ENCODE measurements at regions not wholly inside any gene's neighbourhood (a gene's known extent, or its start where the extent isn't known, plus 50 kb on each side); places are given as distances from the start of the nearest gene placed in this dataset.

- H3K4me2 ChIP-seq (ENCODE audit: control insufficient read depth, insufficient read depth): no peak overlapping the region
- H3K27ac ChIP-seq (ENCODE audit: control insufficient read depth, insufficient read depth): no peak overlapping the region
- ATAC-seq: no peak
- H4K20me1 ChIP-seq (ENCODE audit: control insufficient read depth, insufficient read depth): no peaks in the 10 kb centered on the region
- no peaks in the 10 kb centered on the region for H3K4me1 ChIP-seq (ENCODE audit: control insufficient read depth, insufficient read depth, low read length)
- POLR2A ChIA-PET: no interaction called here
- CTCF ChIA-PET: no interaction called here
- BruUV-seq (replicated peaks): no TSS peak
- no peaks in the 10 kb centered on the region for H3K36me3 ChIP-seq (ENCODE audit: control insufficient read depth in 2 of 2, insufficient read depth in 2 of 2, low read length in 1 of 2)
- no peak for FAIRE-seq
- no peak overlapping the region for H2AFZ ChIP-seq (ENCODE audit: control insufficient read depth, low read depth, low read length)
- SMC1A ChIA-PET (ENCODE audit: uncharacterized antibody, unreplicated experiment): no interaction called here
- DNase-seq (ENCODE audit: low read depth, low spot score): no peak
- H3K4me3 ChIP-seq: no peak overlapping the region
- RAD21 ChIA-PET (ENCODE audit: unreplicated experiment): no interaction called here
- H3K9me3 ChIP-seq (replicated peaks; ENCODE audit: control insufficient read depth, insufficient read depth, low read length): no peaks in the 10 kb centered on the region
- no peaks in the 10 kb centered on the region for H3K79me2 ChIP-seq (ENCODE audit: control insufficient read depth, insufficient read depth, low read length)
- no peak overlapping the region for H3K9ac ChIP-seq (ENCODE audit: control insufficient read depth, insufficient read depth, low read length)
- intact Hi-C loops (cut with micrococcal nuclease; ENCODE audit: unreplicated experiment): no loop called here
- in situ Hi-C loops (cut with MboI): no loop called here
- H3K27me3 ChIP-seq (replicated peaks in 1 of 2; ENCODE audit: control insufficient read depth in 2 of 2, insufficient read depth in 2 of 2, low read length in 1 of 2): no peaks in the 10 kb centered on the region
- TF ChIP-seq, protein P1, sequence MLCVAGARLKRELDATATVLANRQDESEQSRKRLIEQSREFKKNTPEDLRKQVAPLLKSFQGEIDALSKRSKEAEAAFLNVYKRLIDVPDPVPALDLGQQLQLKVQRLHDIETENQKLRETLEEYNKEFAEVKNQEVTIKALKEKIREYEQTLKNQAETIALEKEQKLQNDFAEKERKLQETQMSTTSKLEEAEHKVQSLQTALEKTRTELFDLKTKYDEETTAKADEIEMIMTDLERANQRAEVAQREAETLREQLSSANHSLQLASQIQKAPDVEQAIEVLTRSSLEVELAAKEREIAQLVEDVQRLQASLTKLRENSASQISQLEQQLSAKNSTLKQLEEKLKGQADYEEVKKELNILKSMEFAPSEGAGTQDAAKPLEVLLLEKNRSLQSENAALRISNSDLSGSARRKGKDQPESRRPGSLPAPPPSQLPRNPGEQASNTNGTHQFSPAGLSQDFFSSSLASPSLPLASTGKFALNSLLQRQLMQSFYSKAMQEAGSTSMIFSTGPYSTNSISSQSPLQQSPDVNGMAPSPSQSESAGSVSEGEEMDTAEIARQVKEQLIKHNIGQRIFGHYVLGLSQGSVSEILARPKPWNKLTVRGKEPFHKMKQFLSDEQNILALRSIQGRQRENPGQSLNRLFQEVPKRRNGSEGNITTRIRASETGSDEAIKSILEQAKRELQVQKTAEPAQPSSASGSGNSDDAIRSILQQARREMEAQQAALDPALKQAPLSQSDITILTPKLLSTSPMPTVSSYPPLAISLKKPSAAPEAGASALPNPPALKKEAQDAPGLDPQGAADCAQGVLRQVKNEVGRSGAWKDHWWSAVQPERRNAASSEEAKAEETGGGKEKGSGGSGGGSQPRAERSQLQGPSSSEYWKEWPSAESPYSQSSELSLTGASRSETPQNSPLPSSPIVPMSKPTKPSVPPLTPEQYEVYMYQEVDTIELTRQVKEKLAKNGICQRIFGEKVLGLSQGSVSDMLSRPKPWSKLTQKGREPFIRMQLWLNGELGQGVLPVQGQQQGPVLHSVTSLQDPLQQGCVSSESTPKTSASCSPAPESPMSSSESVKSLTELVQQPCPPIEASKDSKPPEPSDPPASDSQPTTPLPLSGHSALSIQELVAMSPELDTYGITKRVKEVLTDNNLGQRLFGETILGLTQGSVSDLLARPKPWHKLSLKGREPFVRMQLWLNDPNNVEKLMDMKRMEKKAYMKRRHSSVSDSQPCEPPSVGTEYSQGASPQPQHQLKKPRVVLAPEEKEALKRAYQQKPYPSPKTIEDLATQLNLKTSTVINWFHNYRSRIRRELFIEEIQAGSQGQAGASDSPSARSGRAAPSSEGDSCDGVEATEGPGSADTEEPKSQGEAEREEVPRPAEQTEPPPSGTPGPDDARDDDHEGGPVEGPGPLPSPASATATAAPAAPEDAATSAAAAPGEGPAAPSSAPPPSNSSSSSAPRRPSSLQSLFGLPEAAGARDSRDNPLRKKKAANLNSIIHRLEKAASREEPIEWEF (IDR thresholded peaks at IDR 0.05; ENCODE audit: insufficient replicate concordance, low read depth, low read length): no peak
- TF ChIP-seq, protein P2, sequence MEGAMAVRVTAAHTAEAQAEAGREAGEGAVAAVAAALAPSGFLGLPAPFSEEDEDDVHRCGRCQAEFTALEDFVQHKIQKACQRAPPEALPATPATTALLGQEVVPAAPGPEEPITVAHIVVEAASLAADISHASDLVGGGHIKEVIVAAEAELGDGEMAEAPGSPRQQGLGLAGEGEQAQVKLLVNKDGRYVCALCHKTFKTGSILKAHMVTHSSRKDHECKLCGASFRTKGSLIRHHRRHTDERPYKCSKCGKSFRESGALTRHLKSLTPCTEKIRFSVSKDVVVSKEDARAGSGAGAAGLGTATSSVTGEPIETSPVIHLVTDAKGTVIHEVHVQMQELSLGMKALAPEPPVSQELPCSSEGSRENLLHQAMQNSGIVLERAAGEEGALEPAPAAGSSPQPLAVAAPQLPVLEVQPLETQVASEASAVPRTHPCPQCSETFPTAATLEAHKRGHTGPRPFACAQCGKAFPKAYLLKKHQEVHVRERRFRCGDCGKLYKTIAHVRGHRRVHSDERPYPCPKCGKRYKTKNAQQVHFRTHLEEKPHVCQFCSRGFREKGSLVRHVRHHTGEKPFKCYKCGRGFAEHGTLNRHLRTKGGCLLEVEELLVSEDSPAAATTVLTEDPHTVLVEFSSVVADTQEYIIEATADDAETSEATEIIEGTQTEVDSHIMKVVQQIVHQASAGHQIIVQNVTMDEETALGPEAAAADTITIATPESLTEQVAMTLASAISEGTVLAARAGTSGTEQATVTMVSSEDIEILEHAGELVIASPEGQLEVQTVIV (IDR thresholded peaks at IDR 0.05; ENCODE audit: borderline replicate concordance, partially characterized antibody): no peak
- TF ChIP-seq TBL1XR1 (IDR thresholded peaks at IDR 0.05; ENCODE audit: low read depth, low read length): no peak
- no peak for TF ChIP-seq RFX5 (IDR thresholded peaks at IDR 0.05; ENCODE audit: low read depth, low read length)
- TF ChIP-seq TCF7 (IDR thresholded peaks at IDR 0.05; ENCODE audit: borderline replicate concordance): no peak
- TF ChIP-seq STAT3 (IDR thresholded peaks at IDR 0.05; ENCODE audit: low read depth, low read length): no peak
- no peak for TF ChIP-seq NBN (IDR thresholded peaks at IDR 0.05)
- no peak for TF ChIP-seq MTA3 (IDR thresholded peaks at IDR 0.05; ENCODE audit: borderline replicate concordance, low read length)
- TF ChIP-seq SUPT20H (IDR thresholded peaks at IDR 0.05; ENCODE audit: borderline replicate concordance, control insufficient read depth, low read depth, low read length): no peak
- no peak for TF ChIP-seq HDAC2 (IDR thresholded peaks at IDR 0.05)
- TF ChIP-seq CREM (IDR thresholded peaks at IDR 0.05; ENCODE audit: low read depth): no peak
- no peak for TF ChIP-seq CREB1 (IDR thresholded peaks at IDR 0.05; ENCODE audit: low read depth)
- TF ChIP-seq NFYA (IDR thresholded peaks at IDR 0.05; ENCODE audit: borderline replicate concordance, low read depth, low read length): no peak
- TF ChIP-seq STAT1 (conservative IDR thresholded peaks at IDR 0.05): no peak
- no peak for TF ChIP-seq ATF7 (IDR thresholded peaks at IDR 0.05; ENCODE audit: low read depth)
- TF ChIP-seq CEBPB (IDR thresholded peaks at IDR 0.05; ENCODE audit: borderline replicate concordance in 1 of 2, low read depth in 2 of 2, low read length in 2 of 2): no peak
- TF ChIP-seq, protein P3, sequence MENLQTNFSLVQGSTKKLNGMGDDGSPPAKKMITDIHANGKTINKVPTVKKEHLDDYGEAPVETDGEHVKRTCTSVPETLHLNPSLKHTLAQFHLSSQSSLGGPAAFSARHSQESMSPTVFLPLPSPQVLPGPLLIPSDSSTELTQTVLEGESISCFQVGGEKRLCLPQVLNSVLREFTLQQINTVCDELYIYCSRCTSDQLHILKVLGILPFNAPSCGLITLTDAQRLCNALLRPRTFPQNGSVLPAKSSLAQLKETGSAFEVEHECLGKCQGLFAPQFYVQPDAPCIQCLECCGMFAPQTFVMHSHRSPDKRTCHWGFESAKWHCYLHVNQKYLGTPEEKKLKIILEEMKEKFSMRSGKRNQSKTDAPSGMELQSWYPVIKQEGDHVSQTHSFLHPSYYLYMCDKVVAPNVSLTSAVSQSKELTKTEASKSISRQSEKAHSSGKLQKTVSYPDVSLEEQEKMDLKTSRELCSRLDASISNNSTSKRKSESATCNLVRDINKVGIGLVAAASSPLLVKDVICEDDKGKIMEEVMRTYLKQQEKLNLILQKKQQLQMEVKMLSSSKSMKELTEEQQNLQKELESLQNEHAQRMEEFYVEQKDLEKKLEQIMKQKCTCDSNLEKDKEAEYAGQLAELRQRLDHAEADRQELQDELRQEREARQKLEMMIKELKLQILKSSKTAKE (IDR thresholded peaks at IDR 0.05; ENCODE audit: low read depth, poor library complexity, severe bottlenecking): no peak
- no peak for TF ChIP-seq FOXM1 (IDR thresholded peaks at IDR 0.05; ENCODE audit: low read depth, low read length)
- TF ChIP-seq MEF2A (IDR thresholded peaks at IDR 0.05; ENCODE audit: insufficient read depth, low read depth, low read length): no peak
These were observed 134.4 kb upstream of the INTU start for GRCh38 chr4:127498366-127498765.
